HFFc6 (cell line): ENCODE measurements at regions not wholly inside any gene's neighbourhood (a gene's known extent, or its start where the extent isn't known, plus 50 kb on each side); places are given as distances from the start of the nearest gene placed in this dataset.

Source experiments
- DNase-seq: peaks from one replicate; pipeline ENCODE4 v3.0.0-alpha.2; 2018
- H3K27ac Mint-ChIP-seq: 2 replicates; pipeline ENCODE4 v1.8.0; 2020; ENCODE audit warnings: mild to moderate bottlenecking, mixed read lengths
- H3K27me3 Mint-ChIP-seq: 2 replicates; pipeline ENCODE4 v1.8.0; 2021; ENCODE audit warnings: mild to moderate bottlenecking, moderate library complexity, mixed read lengths; ENCODE audit not compliant: insufficient read depth
- H3K36me3 Mint-ChIP-seq: 2 replicates; pipeline ENCODE4 v1.8.0; 2021; ENCODE audit warnings: low read depth, mixed read lengths
- H3K4me1 Mint-ChIP-seq: 2 replicates; pipeline ENCODE4 v1.8.0; 2020; ENCODE audit warnings: low read depth, mixed read lengths
- H3K4me3 Mint-ChIP-seq: 2 replicates; pipeline ENCODE4 v1.8.0; 2020; ENCODE audit warnings: mild to moderate bottlenecking, moderate library complexity, mixed read lengths
- H3K9me3 Mint-ChIP-seq: 2 replicates; pipeline ENCODE4 v1.8.0; 2020; ENCODE audit warnings: mild to moderate bottlenecking, mixed read lengths
- CTCF ChIP-seq: fragments of 200-600 bp; sonication (generic); IDR thresholded peaks from 2 replicates; pipeline ENCODE4 v1.5.0; 2021; ENCODE audit warnings: antibody characterized with exemption, mild to moderate bottlenecking

- no peak for DNase-seq
- Mint-ChIP-seq H3K4me3 (no peak overlapping the region), H3K36me3 (no peaks in the 10 kb centered on the region), H3K27me3 (no peaks in the 10 kb centered on the region; the same call in 1 of the 2 replicates), H3K9me3 (peaks cover 38% of the 10 kb centered on the region), H3K27ac (no peak overlapping the region), H3K4me1 (no peaks in the 10 kb centered on the region)
- no peak for TF ChIP-seq CTCF
These were observed 792.6 kb upstream of the RAG2 start for GRCh38 chr11:37390576-37391083.

GRCh38 chr11:37378958-37379357 lies 780.9 kb upstream of the RAG2 start:
- no peak for TF ChIP-seq CTCF
- no peak overlapping the region for H3K4me3 Mint-ChIP-seq

GRCh38 chr11:37372667-37373066 lies 774.6 kb upstream of the RAG2 start:
- no peaks in the 10 kb centered on the region for H3K36me3 Mint-ChIP-seq
- no peak for TF ChIP-seq CTCF
- no peaks in the 10 kb centered on the region for H3K4me1 Mint-ChIP-seq
- no peaks in the 10 kb centered on the region for H3K27me3 Mint-ChIP-seq
- peaks cover 14% of the 10 kb centered on the region for H3K9me3 Mint-ChIP-seq
- no peak for DNase-seq
- H3K27ac Mint-ChIP-seq: no peak overlapping the region
- no peak overlapping the region for H3K4me3 Mint-ChIP-seq

More at GRCh38 chr11:37378958-37379357, 780.9 kb upstream of the RAG2 start:
- Mint-ChIP-seq H3K36me3 (no peaks in the 10 kb centered on the region), H3K4me1 (no peaks in the 10 kb centered on the region), H3K27ac (no peak overlapping the region), H3K27me3 (no peaks in the 10 kb centered on the region), H3K9me3 (peaks cover 24% of the 10 kb centered on the region)
- DNase-seq: no peak

GRCh38 chr11:37371346-37371970 lies 773.4 kb upstream of the RAG2 start:
- Mint-ChIP-seq H3K27me3 (no peaks in the 10 kb centered on the region), H3K27ac (no peak overlapping the region), H3K9me3 (peaks cover 13% of the 10 kb centered on the region), H3K4me1 (no peaks in the 10 kb centered on the region), H3K36me3 (no peaks in the 10 kb centered on the region), H3K4me3 (no peak overlapping the region)
- TF ChIP-seq CTCF: no peak
- DNase-seq: no peak

GRCh38 chr11:37370817-37371216 lies 772.8 kb upstream of the RAG2 start:
- Mint-ChIP-seq H3K27me3 (no peaks in the 10 kb centered on the region), H3K4me3 (no peak overlapping the region), H3K4me1 (no peaks in the 10 kb centered on the region), H3K36me3 (no peaks in the 10 kb centered on the region), H3K9me3 (peaks cover 14% of the 10 kb centered on the region), H3K27ac (no peak overlapping the region)
- no peak for TF ChIP-seq CTCF
- no peak for DNase-seq
